HG02623 (cell line): ENCODE measurements at regions not wholly inside any gene's neighbourhood (a gene's known extent, or its start where the extent isn't known, plus 50 kb on each side); places are given as distances from the start of the nearest gene placed in this dataset.

ENCODE experiments used
- ATAC-seq: cut with Tn5 transposase; IDR thresholded peaks from one replicate; pipeline ENCODE4 v1.9.1; 2021; ENCODE audit warnings: moderate library complexity; ENCODE audit not compliant: unreplicated experiment

- ATAC-seq: no peak
Measured at GRCh38 chr1:47696737-47697441, 259.0 kb downstream of the FOXD2 start.

GRCh38 chr1:47697616-47698335 is 259.9 kb downstream of the FOXD2 start:
- no peak for ATAC-seq

- no peak for ATAC-seq
Measured at GRCh38 chr1:47699492-47700235, 261.8 kb downstream of the FOXD2 start.

GRCh38 chr1:47701283-47701682 is 263.4 kb downstream of the FOXD2 start:
- ATAC-seq: no peak

GRCh38 chr1:47701741-47702515 is 264.1 kb downstream of the FOXD2 start:
- ATAC-seq: no peak

- ATAC-seq: no peak
Measured at GRCh38 chr1:47703156-47703825, 265.4 kb downstream of the FOXD2 start.

- no peak for ATAC-seq
Measured at GRCh38 chr1:47703981-47704596, 266.2 kb downstream of the FOXD2 start.

GRCh38 chr1:47705517-47706130 is 267.8 kb downstream of the FOXD2 start:
- ATAC-seq: no peak

- ATAC-seq: no peak
Measured at GRCh38 chr1:47707503-47707902, 269.7 kb downstream of the FOXD2 start.

- ATAC-seq: no peak
Measured at GRCh38 chr1:47708019-47708535, 270.2 kb downstream of the FOXD2 start.

GRCh38 chr1:47708658-47709018 is 270.8 kb downstream of the FOXD2 start:
- ATAC-seq: no peak

GRCh38 chr1:47709019-47709871 is 271.4 kb downstream of the FOXD2 start:
- no peak for ATAC-seq

GRCh38 chr1:47709872-47710231 is 272.0 kb downstream of the FOXD2 start:
- ATAC-seq: no peak

GRCh38 chr1:47710329-47711071 is 272.7 kb downstream of the FOXD2 start:
- peak; percentile 59 for ATAC-seq
